GM12864 (cell line): ENCODE measurements at regions not wholly inside any gene's neighbourhood (a gene's known extent, or its start where the extent isn't known, plus 50 kb on each side); places are given as distances from the start of the nearest gene placed in this dataset.

Experiments used
- DNase-seq: peaks from one replicate; pipeline ENCODE4 v3.0.0-alpha.2; 2011; ENCODE audit warnings: low read depth
- H3K4me3 ChIP-seq: 2 replicates; pipeline ENCODE4 v1.5.1; 2011; ENCODE audit warnings: mild to moderate bottlenecking, low read depth, low read length, control low read depth
- TF ChIP-seq, protein P1 (sequence below): IDR thresholded peaks from 2 replicates; pipeline ENCODE4 v1.5.1; 2011; ENCODE audit warnings: low read depth, mild to moderate bottlenecking, moderate library complexity, low read length, control low read depth, inconsistent platforms; ENCODE audit errors: missing control alignments

DNA sequence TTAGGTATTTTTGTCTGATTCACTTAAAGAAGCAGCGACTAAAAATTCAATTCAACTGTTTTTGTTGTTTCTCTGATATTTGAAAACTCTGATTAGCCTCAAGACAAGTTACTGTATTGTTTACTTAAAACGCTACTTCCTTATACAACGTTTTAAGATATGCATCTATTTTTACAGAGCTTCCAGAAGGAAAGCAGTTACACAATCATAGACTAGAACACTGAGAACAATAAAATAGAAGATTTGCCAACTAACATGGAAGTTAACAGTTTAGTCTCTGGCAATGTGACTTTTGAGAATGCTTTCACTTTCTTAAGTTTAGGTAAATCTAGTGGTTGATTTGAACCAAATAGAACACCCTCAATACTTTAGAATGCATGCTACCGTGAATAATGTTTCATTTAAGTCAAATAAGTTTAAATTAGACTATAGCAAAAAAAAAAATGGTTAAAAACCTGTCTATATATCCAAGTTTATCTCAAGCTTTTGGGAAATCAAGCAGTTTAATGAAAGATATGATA lies 614.8 kb downstream of the DACH1 start:
- no peak overlapping the region for H3K4me3 ChIP-seq
- DNase-seq = no peak
- TF ChIP-seq, protein P1, sequence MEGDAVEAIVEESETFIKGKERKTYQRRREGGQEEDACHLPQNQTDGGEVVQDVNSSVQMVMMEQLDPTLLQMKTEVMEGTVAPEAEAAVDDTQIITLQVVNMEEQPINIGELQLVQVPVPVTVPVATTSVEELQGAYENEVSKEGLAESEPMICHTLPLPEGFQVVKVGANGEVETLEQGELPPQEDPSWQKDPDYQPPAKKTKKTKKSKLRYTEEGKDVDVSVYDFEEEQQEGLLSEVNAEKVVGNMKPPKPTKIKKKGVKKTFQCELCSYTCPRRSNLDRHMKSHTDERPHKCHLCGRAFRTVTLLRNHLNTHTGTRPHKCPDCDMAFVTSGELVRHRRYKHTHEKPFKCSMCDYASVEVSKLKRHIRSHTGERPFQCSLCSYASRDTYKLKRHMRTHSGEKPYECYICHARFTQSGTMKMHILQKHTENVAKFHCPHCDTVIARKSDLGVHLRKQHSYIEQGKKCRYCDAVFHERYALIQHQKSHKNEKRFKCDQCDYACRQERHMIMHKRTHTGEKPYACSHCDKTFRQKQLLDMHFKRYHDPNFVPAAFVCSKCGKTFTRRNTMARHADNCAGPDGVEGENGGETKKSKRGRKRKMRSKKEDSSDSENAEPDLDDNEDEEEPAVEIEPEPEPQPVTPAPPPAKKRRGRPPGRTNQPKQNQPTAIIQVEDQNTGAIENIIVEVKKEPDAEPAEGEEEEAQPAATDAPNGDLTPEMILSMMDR = no peak

DNA sequence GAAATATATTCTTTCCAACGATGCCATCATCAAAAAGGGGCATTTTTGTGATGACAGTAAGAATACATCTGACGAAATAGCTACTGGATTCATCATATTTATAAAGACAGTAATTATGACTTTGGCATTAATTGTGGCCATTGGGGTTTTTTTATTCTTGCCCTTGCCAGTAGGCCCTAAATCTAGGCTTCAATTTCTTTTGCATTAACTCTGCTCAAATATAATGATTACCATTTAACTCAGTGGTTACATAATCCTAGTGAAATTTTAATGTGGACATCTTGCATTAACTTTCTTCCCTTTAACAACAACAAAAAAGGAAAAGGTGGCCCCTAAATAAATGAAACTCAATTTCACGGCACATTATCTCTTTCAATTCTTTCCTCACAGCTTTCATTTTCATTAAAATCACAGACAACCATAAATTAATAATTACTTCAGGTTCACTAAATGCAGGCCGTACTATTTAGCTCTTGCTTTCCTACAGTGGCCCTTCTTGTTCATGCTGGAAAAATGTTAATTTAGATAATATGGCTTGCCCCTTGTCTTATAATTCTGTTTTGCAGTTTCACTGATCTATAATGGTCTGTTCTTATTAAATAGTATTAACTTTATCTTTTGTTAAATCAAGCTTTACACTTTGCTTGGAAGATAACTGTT lies 615.6 kb downstream of the DACH1 start:
- TF ChIP-seq, protein P1 = no peak
- no peak for DNase-seq
- no peak overlapping the region for H3K4me3 ChIP-seq

DNA sequence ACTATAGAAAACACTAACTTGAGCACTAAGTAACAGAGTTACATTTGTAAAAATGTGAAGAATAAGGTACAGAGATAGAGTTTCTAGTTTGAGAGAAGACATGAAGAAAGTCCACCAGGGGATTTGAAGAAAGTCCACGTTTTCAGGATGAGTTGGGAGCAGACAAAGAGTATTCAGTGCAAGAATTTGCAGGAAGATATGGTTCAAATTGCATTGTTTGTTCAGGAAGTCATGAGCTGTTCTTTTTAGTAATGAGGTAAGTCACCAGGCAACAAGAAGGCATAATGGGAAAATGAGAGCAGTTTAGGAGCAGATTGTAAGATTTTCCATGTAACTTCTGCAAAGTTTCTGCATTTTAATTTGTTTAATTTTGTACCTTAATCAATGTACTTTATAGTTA lies 618.0 kb downstream of the DACH1 start:
- no peak for DNase-seq
- H3K4me3 ChIP-seq = no peak overlapping the region
- TF ChIP-seq, protein P1 = no peak

- no peak for DNase-seq
- TF ChIP-seq, protein P1 = no peak
- no peak overlapping the region for H3K4me3 ChIP-seq
Observed at GRCh38 chr13:71244161-71244560, 622.8 kb downstream of the DACH1 start.

- no peak for DNase-seq
- TF ChIP-seq, protein P1 = no peak
- H3K4me3 ChIP-seq = no peak overlapping the region
Observed at GRCh38 chr13:71242201-71242600, 624.8 kb downstream of the DACH1 start.

GRCh38 chr13:71240911-71241310 lies 626.1 kb downstream of the DACH1 start:
- TF ChIP-seq, protein P1 = peak; percentile 22
- DNase-seq = no peak
- no peak overlapping the region for H3K4me3 ChIP-seq

GRCh38 chr13:71237332-71237731 lies 629.7 kb downstream of the DACH1 start:
- H3K4me3 ChIP-seq = no peak overlapping the region
- TF ChIP-seq, protein P1 = no peak
- DNase-seq = no peak
